HEK293 (cell line): ENCODE measurements at regions not wholly inside any gene's neighbourhood (a gene's known extent, or its start where the extent isn't known, plus 50 kb on each side); places are given as distances from the start of the nearest gene placed in this dataset.

Experiments
- CTCF ChIA-PET: fragments of 350-600 bp; formaldehyde crosslinking; extraction: SDS; loops from one replicate; lab custom pipeline; 2021; ENCODE audit warnings: antibody characterized with exemption; lab: Yijun Ruan, JAX
- POLR2A ChIA-PET: fragments of 300-600 bp; formaldehyde crosslinking; extraction: SDS; loops from one replicate; lab custom pipeline; 2020; ENCODE audit warnings: antibody characterized with exemption, inconsistent platforms; lab: Yijun Ruan, JAX
- H3K27ac ChIP-seq: fragments of 200-500 bp; sonication (Bioruptor generic); 2 replicates; pipeline ENCODE4 v1.5.1; 2014; ENCODE audit warnings: low read depth, low read length, control low read depth, inconsistent platforms; ENCODE audit errors: extremely low read depth
- H3K36me3 ChIP-seq, 2 experiments: fragments of 200-500 bp in 1 of 2; sonication (Bioruptor generic) in 1 of 2; 1 replicate in 1 of 2; 2 replicates in 1 of 2; pipeline ENCODE4 v1.5.1; 2014 to 2017; ENCODE audit warnings: inconsistent platforms in 2 of 2, low read length in 2 of 2; ENCODE audit not compliant: control insufficient read depth in 2 of 2, insufficient read depth in 1 of 2
- H3K4me1 ChIP-seq: fragments of 200-500 bp; sonication (Bioruptor generic); 2 replicates; pipeline ENCODE4 v1.5.1; 2014; ENCODE audit warnings: mild to moderate bottlenecking, low read length, inconsistent platforms; ENCODE audit not compliant: control insufficient read depth, insufficient read depth
- H3K4me3 ChIP-seq: 2 replicates; pipeline ENCODE4 v1.5.1; 2011; ENCODE audit warnings: low read depth, mild to moderate bottlenecking, control low read depth, low read length, moderate library complexity
- H3K9me3 ChIP-seq: fragments of 200-500 bp; sonication (Bioruptor generic); 2 replicates; pipeline ENCODE4 v1.5.1; 2014; ENCODE audit warnings: low read depth, low read length, inconsistent platforms; ENCODE audit not compliant: control insufficient read depth, insufficient read depth
- BCL11B ChIP-seq: fragments of 450-650 bp; formaldehyde crosslinking; IDR thresholded peaks from 2 replicates; pipeline ENCODE4 v1.5.1; 2016; ENCODE audit warnings: low read depth, missing biosample characterization, missing genetic modification characterization
- KLF7 ChIP-seq: fragments of 450-650 bp; formaldehyde crosslinking; IDR thresholded peaks from 2 replicates; pipeline ENCODE4 v1.5.1; 2016; ENCODE audit warnings: missing biosample characterization, missing genetic modification characterization, borderline replicate concordance
- PATZ1 ChIP-seq: fragments of 450-650 bp; formaldehyde crosslinking; IDR thresholded peaks from 2 replicates; pipeline ENCODE4 v1.5.1; 2016; ENCODE audit warnings: missing biosample characterization, missing genetic modification characterization
- ZBTB7A ChIP-seq: fragments of 450-650 bp; formaldehyde crosslinking; IDR thresholded peaks from 2 replicates; pipeline ENCODE4 v1.5.1; 2016; ENCODE audit warnings: low read depth, missing biosample characterization, missing genetic modification characterization
- ZFHX2 ChIP-seq: fragments of 450-650 bp; formaldehyde crosslinking; conservative IDR thresholded peaks from 2 replicates; pipeline ENCODE4 v1.5.1; 2016; ENCODE audit warnings: missing biosample characterization, missing genetic modification characterization
- ZFP69B ChIP-seq: fragments of 450-650 bp; formaldehyde crosslinking; IDR thresholded peaks from 2 replicates; pipeline ENCODE4 v1.5.1; 2016; ENCODE audit warnings: missing biosample characterization, missing genetic modification characterization
- ZNF140 ChIP-seq: fragments of 450-650 bp; formaldehyde crosslinking; IDR thresholded peaks from 2 replicates; pipeline ENCODE4 v1.5.1; 2016; ENCODE audit warnings: missing biosample characterization, missing genetic modification characterization
- ZNF146 ChIP-seq: fragments of 450-650 bp; formaldehyde crosslinking; IDR thresholded peaks from 2 replicates; pipeline ENCODE4 v1.5.1; 2016; ENCODE audit warnings: missing biosample characterization, missing genetic modification characterization
- ZNF155 ChIP-seq: fragments of 450-650 bp; formaldehyde crosslinking; IDR thresholded peaks from 2 replicates; pipeline ENCODE4 v1.5.1; 2016; ENCODE audit warnings: missing biosample characterization, missing genetic modification characterization
- ZNF184 ChIP-seq: fragments of 450-650 bp; IDR thresholded peaks from 2 replicates; pipeline ENCODE4 v1.5.1; 2018; ENCODE audit warnings: missing biosample characterization, mild to moderate bottlenecking, missing genetic modification characterization
- ZNF416 ChIP-seq: fragments of 450-650 bp; formaldehyde crosslinking; IDR thresholded peaks from 2 replicates; pipeline ENCODE4 v1.5.1; 2016; ENCODE audit warnings: missing biosample characterization, missing genetic modification characterization
- ZNF449 ChIP-seq: fragments of 450-650 bp; formaldehyde crosslinking; IDR thresholded peaks from 2 replicates; pipeline ENCODE4 v1.5.1; 2017; ENCODE audit warnings: missing biosample characterization, mild to moderate bottlenecking, missing genetic modification characterization, moderate library complexity
- ZNF513 ChIP-seq: fragments of 450-650 bp; IDR thresholded peaks from 2 replicates; pipeline ENCODE4 v1.5.1; 2018; ENCODE audit warnings: missing biosample characterization, missing genetic modification characterization
- ZNF521 ChIP-seq: fragments of 450-650 bp; formaldehyde crosslinking; IDR thresholded peaks from 2 replicates; pipeline ENCODE4 v1.5.1; 2017; ENCODE audit warnings: missing biosample characterization, mild to moderate bottlenecking, missing genetic modification characterization
- ZNF548 ChIP-seq: fragments of 450-650 bp; formaldehyde crosslinking; IDR thresholded peaks from 2 replicates; pipeline ENCODE4 v1.5.1; 2016; ENCODE audit warnings: missing biosample characterization, missing genetic modification characterization
- ZNF549 ChIP-seq: fragments of 450-650 bp; IDR thresholded peaks from 2 replicates; pipeline ENCODE4 v1.5.1; 2018; ENCODE audit warnings: missing biosample characterization, missing genetic modification characterization, mild to moderate bottlenecking, inconsistent platforms, moderate library complexity
- ZNF561 ChIP-seq: fragments of 450-650 bp; IDR thresholded peaks from 2 replicates; pipeline ENCODE4 v1.5.1; 2018; ENCODE audit warnings: missing biosample characterization, missing genetic modification characterization, borderline replicate concordance
- ZNF664 ChIP-seq: fragments of 450-650 bp; formaldehyde crosslinking; IDR thresholded peaks from 2 replicates; pipeline ENCODE4 v1.5.1; 2016; ENCODE audit warnings: missing biosample characterization, missing genetic modification characterization
- ZNF837 ChIP-seq: fragments of 450-650 bp; formaldehyde crosslinking; IDR thresholded peaks from 2 replicates; pipeline ENCODE4 v1.5.1; 2016; ENCODE audit warnings: missing biosample characterization, missing genetic modification characterization
- TF ChIP-seq, protein P1 (sequence below): fragments of 450-650 bp; formaldehyde crosslinking; IDR thresholded peaks from 2 replicates; pipeline ENCODE4 v1.5.1; 2016; ENCODE audit warnings: missing biosample characterization, missing genetic modification characterization
- TF ChIP-seq, protein P2 (sequence below): fragments of 450-650 bp; formaldehyde crosslinking; IDR thresholded peaks from 2 replicates; pipeline ENCODE4 v1.5.0; 2017; ENCODE audit warnings: missing biosample characterization, missing genetic modification characterization, borderline replicate concordance
- TF ChIP-seq, protein P3 (sequence below): fragments of 450-650 bp; formaldehyde crosslinking; IDR thresholded peaks from 2 replicates; pipeline ENCODE4 v1.5.1; 2016; ENCODE audit warnings: missing biosample characterization, missing genetic modification characterization
- TF ChIP-seq, protein P4 (sequence below): fragments of 450-650 bp; formaldehyde crosslinking; IDR thresholded peaks from 2 replicates; pipeline ENCODE4 v1.5.1; 2016; ENCODE audit warnings: missing biosample characterization, missing genetic modification characterization

DNA sequence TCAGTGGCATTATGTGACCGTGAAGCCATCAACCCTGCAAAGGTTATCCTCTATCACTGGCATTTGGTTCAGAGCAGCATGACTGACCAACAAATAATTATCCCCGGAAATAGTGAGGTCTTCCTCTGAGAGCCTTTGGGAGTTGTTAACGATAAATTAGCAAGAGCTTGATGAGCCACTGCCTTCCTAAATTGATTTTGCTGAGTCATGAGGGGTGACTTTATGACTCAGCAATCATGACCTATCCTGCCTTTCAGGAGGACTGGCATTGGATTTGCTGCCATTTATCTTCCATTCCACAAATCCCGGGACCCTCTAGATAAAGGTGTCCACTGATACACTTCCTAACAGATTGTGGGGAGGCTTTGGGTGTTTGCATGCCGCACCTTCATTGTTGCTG is 80.8 kb upstream of the MTNR1B start (continued):
- TF ChIP-seq ZNF513: no peak
- TF ChIP-seq, protein P1, sequence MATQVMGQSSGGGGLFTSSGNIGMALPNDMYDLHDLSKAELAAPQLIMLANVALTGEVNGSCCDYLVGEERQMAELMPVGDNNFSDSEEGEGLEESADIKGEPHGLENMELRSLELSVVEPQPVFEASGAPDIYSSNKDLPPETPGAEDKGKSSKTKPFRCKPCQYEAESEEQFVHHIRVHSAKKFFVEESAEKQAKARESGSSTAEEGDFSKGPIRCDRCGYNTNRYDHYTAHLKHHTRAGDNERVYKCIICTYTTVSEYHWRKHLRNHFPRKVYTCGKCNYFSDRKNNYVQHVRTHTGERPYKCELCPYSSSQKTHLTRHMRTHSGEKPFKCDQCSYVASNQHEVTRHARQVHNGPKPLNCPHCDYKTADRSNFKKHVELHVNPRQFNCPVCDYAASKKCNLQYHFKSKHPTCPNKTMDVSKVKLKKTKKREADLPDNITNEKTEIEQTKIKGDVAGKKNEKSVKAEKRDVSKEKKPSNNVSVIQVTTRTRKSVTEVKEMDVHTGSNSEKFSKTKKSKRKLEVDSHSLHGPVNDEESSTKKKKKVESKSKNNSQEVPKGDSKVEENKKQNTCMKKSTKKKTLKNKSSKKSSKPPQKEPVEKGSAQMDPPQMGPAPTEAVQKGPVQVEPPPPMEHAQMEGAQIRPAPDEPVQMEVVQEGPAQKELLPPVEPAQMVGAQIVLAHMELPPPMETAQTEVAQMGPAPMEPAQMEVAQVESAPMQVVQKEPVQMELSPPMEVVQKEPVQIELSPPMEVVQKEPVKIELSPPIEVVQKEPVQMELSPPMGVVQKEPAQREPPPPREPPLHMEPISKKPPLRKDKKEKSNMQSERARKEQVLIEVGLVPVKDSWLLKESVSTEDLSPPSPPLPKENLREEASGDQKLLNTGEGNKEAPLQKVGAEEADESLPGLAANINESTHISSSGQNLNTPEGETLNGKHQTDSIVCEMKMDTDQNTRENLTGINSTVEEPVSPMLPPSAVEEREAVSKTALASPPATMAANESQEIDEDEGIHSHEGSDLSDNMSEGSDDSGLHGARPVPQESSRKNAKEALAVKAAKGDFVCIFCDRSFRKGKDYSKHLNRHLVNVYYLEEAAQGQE: no peak
- no peak for TF ChIP-seq ZNF549
- TF ChIP-seq ZFHX2 (tag by site-specific recombination): no peak
- no peak for TF ChIP-seq ZNF416 (tag by site-specific recombination)
- no peak for TF ChIP-seq BCL11B (tag by site-specific recombination)
- TF ChIP-seq, protein P2, sequence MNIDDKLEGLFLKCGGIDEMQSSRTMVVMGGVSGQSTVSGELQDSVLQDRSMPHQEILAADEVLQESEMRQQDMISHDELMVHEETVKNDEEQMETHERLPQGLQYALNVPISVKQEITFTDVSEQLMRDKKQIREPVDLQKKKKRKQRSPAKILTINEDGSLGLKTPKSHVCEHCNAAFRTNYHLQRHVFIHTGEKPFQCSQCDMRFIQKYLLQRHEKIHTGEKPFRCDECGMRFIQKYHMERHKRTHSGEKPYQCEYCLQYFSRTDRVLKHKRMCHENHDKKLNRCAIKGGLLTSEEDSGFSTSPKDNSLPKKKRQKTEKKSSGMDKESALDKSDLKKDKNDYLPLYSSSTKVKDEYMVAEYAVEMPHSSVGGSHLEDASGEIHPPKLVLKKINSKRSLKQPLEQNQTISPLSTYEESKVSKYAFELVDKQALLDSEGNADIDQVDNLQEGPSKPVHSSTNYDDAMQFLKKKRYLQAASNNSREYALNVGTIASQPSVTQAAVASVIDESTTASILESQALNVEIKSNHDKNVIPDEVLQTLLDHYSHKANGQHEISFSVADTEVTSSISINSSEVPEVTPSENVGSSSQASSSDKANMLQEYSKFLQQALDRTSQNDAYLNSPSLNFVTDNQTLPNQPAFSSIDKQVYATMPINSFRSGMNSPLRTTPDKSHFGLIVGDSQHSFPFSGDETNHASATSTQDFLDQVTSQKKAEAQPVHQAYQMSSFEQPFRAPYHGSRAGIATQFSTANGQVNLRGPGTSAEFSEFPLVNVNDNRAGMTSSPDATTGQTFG (tag by site-specific recombination): no peak
- no peak for TF ChIP-seq KLF7 (tag by site-specific recombination)

GRCh38 chr11:92890846-92891245 is 78.6 kb upstream of the MTNR1B start:
- H3K27ac ChIP-seq: no peak overlapping the region
- POLR2A ChIA-PET: no interaction called here
- CTCF ChIA-PET: interaction anchor here (0.8 kb wide), 1 partner anchor 1063 kb away, joined by 4 read pairs; no protein-coding TSS in a partner anchor
- TF ChIP-seq ZNF664 (tag by site-specific recombination) (no peak), ZNF155 (tag by site-specific recombination) (no peak), ZNF449 (tag by site-specific recombination) (no peak), ZNF184 (tag by site-specific recombination) (no peak), ZNF521 (tag by site-specific recombination) (no peak), PATZ1 (tag by site-specific recombination) (no peak), ZFP69B (tag by site-specific recombination) (no peak), ZNF561 (no peak), ZBTB7A (tag by site-specific recombination) (no peak), ZNF140 (tag by site-specific recombination) (no peak), ZNF837 (tag by site-specific recombination) (no peak), ZNF548 (no peak), ZNF146 (tag by site-specific recombination) (no peak)
- TF ChIP-seq, protein P3, sequence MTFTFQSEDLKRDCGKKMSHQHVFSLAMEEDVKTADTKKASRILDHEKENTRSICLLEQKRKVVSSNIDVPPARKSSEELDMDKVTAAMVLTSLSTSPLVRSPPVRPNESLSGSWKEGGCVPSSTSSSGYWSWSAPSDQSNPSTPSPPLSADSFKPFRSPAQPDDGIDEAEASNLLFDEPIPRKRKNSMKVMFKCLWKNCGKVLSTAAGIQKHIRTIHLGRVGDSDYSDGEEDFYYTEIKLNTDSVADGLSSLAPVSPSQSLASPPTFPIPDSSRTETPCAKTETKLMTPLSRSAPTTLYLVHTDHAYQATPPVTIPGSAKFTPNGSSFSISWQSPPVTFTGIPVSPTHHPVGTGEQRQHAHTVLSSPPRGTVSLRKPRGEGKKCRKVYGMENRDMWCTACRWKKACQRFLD (tag by site-specific recombination): no peak
- TF ChIP-seq, protein P4, sequence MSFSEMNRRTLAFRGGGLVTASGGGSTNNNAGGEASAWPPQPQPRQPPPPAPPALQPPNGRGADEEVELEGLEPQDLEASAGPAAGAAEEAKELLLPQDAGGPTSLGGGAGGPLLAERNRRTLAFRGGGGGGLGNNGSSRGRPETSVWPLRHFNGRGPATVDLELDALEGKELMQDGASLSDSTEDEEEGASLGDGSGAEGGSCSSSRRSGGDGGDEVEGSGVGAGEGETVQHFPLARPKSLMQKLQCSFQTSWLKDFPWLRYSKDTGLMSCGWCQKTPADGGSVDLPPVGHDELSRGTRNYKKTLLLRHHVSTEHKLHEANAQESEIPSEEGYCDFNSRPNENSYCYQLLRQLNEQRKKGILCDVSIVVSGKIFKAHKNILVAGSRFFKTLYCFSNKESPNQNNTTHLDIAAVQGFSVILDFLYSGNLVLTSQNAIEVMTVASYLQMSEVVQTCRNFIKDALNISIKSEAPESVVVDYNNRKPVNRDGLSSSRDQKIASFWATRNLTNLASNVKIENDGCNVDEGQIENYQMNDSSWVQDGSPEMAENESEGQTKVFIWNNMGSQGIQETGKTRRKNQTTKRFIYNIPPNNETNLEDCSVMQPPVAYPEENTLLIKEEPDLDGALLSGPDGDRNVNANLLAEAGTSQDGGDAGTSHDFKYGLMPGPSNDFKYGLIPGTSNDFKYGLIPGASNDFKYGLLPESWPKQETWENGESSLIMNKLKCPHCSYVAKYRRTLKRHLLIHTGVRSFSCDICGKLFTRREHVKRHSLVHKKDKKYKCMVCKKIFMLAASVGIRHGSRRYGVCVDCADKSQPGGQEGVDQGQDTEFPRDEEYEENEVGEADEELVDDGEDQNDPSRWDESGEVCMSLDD (tag by site-specific recombination): no peak

More at GRCh38 chr11:92890846-92891245, 78.6 kb upstream of the MTNR1B start:
- Histone ChIP-seq H3K4me1 (no peaks in the 10 kb centered on the region), H3K4me3 (no peak overlapping the region), H3K9me3 (no peaks in the 10 kb centered on the region), H3K36me3 (peaks cover 0 to 13% of the 10 kb centered on the region in 2 experiments; a peak in 1 of 3 replicates)
